B cell (primary cell): ENCODE measurements at regions not wholly inside any gene's neighbourhood (a gene's known extent, or its start where the extent isn't known, plus 50 kb on each side); places are given as distances from the start of the nearest gene placed in this dataset.

Experiments used
- ATAC-seq: fragments of 200-7000 bp; cut with Tn5 transposase; one replicate; pipeline ENCODE4 v1.10.0; 2021; ENCODE audit warnings: low read depth, mild to moderate bottlenecking, moderate number of reproducible peaks, moderate library complexity
- CTCF ChIA-PET: fragments of 350-600 bp; sonication (Branson Sonifier 250); formaldehyde crosslinking; loops from one replicate; lab custom pipeline; 2021; ENCODE audit warnings: antibody characterized with exemption, inconsistent platforms; lab: Charles Lee
- POLR2A ChIA-PET: fragments of 350-600 bp; sonication (Branson Sonifier 250); formaldehyde crosslinking; loops from one replicate; lab custom pipeline; 2021; ENCODE audit warnings: antibody characterized with exemption; lab: Charles Lee
- DNase-seq: peaks from one replicate; pipeline ENCODE4 v3.0.0; 2013
- H2AFZ ChIP-seq: 2 replicates; pipeline ENCODE4 v1.6.1; 2012; ENCODE audit warnings: mild to moderate bottlenecking, low read depth, low read length; ENCODE audit not compliant: insufficient read depth, poor library complexity, severe bottlenecking
- H3K27ac ChIP-seq, 2 donors: 1 replicate in 1 of 2; 2 replicates in 1 of 2; pipeline ENCODE4 v1.5.1; 2012 to 2013; ENCODE audit warnings: low read length in 2 of 2, mild to moderate bottlenecking in 2 of 2, moderate library complexity in 1 of 2
- H3K27me3 ChIP-seq, 4 experiments: fragments of 200-600 bp in 1 of 4; sonication (generic) in 1 of 4; replicated peaks in 1 of 4; 1 replicate in 2 of 4; 2 replicates in 2 of 4; pipeline versions ENCODE4 v1.6.1 to v1.7.0; 2013 to 2016; ENCODE audit warnings: low read length in 3 of 4, mild to moderate bottlenecking in 2 of 4, mixed read lengths in 1 of 4, moderate library complexity in 1 of 4; ENCODE audit not compliant: insufficient read depth in 4 of 4, control insufficient read depth in 3 of 4; ENCODE audit errors: control extremely low read depth in 1 of 4
- H3K36me3 ChIP-seq, 2 experiments: replicated peaks in 1 of 2; 1 replicate in 1 of 2; 2 replicates in 1 of 2; pipeline versions ENCODE4 v1.6.1 to v1.7.1; 2013; ENCODE audit warnings: low read length in 1 of 2; ENCODE audit not compliant: insufficient read depth in 2 of 2, control insufficient read depth in 1 of 2; ENCODE audit errors: control extremely low read depth in 1 of 2, extremely low read depth in 1 of 2
- H3K4me1 ChIP-seq, 2 donors: fragments of 200-600 bp in 1 of 2; sonication (generic) in 1 of 2; 1 replicate in 1 of 2; 2 replicates in 1 of 2; pipeline versions ENCODE4 v1.5.1 to v1.6.1; 2013 to 2017; ENCODE audit warnings: low read length in 2 of 2; ENCODE audit not compliant: control insufficient read depth in 2 of 2, insufficient read depth in 2 of 2
- H3K4me2 ChIP-seq: replicated peaks from 2 replicates; pipeline ENCODE3; 2012; ENCODE audit warnings: mild to moderate bottlenecking, low read depth, low read length; ENCODE audit not compliant: poor library complexity, severe bottlenecking
- H3K4me3 ChIP-seq, 5 experiments: fragments of 200-600 bp in 1 of 5; sonication (generic) in 1 of 5; 1 replicate in 3 of 5; 2 replicates in 2 of 5; pipeline versions ENCODE4 v1.5.1 to v1.7.0; 2011 to 2016; ENCODE audit warnings: low read length in 4 of 5, mild to moderate bottlenecking in 4 of 5, low read depth in 2 of 5, control low read depth in 1 of 5, moderate library complexity in 1 of 5; ENCODE audit not compliant: insufficient read depth in 1 of 5; ENCODE audit errors: control extremely low read depth in 1 of 5, extremely low read depth in 1 of 5
- H3K79me2 ChIP-seq: fragments of 200-600 bp; sonication (generic); one replicate; pipeline ENCODE4 v1.6.0; 2016; ENCODE audit warnings: low read length; ENCODE audit not compliant: control insufficient read depth, insufficient read depth
- H3K9ac ChIP-seq: fragments of 200-600 bp; sonication (generic); 2 replicates; pipeline ENCODE4 v1.6.1; 2017; ENCODE audit warnings: mild to moderate bottlenecking, low read length, moderate library complexity
- H3K9me3 ChIP-seq, 3 donors: one replicate each; pipeline versions ENCODE4 v1.6.1 to v1.7.1; 2013; ENCODE audit warnings: low read length in 2 of 3; ENCODE audit not compliant: control insufficient read depth in 2 of 3, insufficient read depth in 1 of 3; ENCODE audit errors: control extremely low read depth in 1 of 3
- H4K20me1 ChIP-seq: 2 replicates; pipeline ENCODE4 v1.6.0; 2012; ENCODE audit warnings: mild to moderate bottlenecking, low read length; ENCODE audit not compliant: insufficient read depth, control insufficient read depth, poor library complexity, severe bottlenecking
- H3K27ac Mint-ChIP-seq: one replicate; pipeline ENCODE4 v1.8.0; 2021; ENCODE audit warnings: mixed read lengths
- H3K27me3 Mint-ChIP-seq: one replicate; pipeline ENCODE4 v1.8.0; 2021; ENCODE audit warnings: mixed read lengths
- H3K4me1 Mint-ChIP-seq: one replicate; pipeline ENCODE4 v1.8.0; 2021; ENCODE audit warnings: mixed read lengths
- H3K4me3 Mint-ChIP-seq: one replicate; pipeline ENCODE4 v1.8.0; 2021; ENCODE audit warnings: mixed read lengths
- H3K9me3 Mint-ChIP-seq: one replicate; pipeline ENCODE4 v1.8.0; 2022; ENCODE audit warnings: mixed read lengths; ENCODE audit not compliant: insufficient read depth
- EZH2 ChIP-seq: IDR thresholded peaks from 2 replicates; pipeline ENCODE4 v1.6.1; 2012; ENCODE audit warnings: borderline replicate concordance, low read depth, mild to moderate bottlenecking, moderate library complexity, low read length; ENCODE audit not compliant: insufficient read depth, poor library complexity, severe bottlenecking
- WGBS: methylation state at CpG from one replicate; pipeline ENCODE4 v1.1.5; 2013; ENCODE audit warnings: missing lambda C conversion rate; ENCODE audit not compliant: insufficient coverage; 5-methylcytosine and 5-hydroxymethylcytosine counted together
- intact Hi-C: fragments of 100-400 bp; cut with micrococcal nuclease; formaldehyde crosslinking; loops from one replicate; pipeline ENCODE4 v1.10.0; 2022
- TF ChIP-seq, protein P1 (sequence below): fragments of 200-600 bp; IDR thresholded peaks from one replicate; pipeline ENCODE4 v1.8.0; 2022; ENCODE audit warnings: antibody characterized with exemption, mild to moderate bottlenecking

DNA sequence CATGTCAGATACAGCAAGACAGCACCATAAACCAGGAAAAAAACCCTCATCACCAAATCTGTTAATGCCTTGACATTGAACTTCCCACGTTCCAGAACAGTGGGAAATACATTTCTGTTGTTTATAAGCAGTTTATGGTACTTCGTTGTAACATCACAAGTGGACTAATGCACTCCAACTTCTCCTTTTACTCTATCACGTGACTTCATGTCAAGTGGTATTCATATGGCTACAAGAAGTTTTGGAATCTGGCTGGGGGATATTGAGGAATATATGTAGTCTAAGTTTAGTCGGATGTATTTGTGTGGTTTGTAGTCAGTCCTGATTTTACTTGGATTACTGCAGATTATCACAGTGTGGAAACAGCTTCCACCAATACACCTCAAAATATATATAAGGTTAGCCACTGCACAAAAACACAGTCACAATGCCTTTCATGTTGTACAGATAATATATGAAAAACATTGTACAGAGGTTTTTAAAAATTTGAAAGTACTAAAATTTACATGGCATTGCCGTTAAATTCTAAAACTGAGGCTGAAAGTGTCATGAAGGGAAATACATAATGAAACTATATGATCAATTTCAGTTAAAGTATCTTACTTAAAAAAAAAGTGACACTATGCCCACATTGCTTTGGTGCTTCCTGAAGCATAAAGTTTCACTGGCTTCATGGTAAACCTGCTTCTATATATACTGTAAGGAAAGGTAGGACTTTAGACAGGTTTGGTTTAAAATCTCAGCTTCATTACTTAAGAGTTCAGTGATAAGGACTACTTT, 134.1 kb downstream of the CASP12 start:
- Mint-ChIP-seq H3K27ac (no peak overlapping the region), H3K9me3 (peaks cover 11% of the 10 kb centered on the region), H3K4me3 (no peak overlapping the region), H3K27me3 (no peaks in the 10 kb centered on the region), H3K4me1 (peaks cover 14% of the 10 kb centered on the region)
- Histone ChIP-seq H3K79me2 (no peaks in the 10 kb centered on the region), H3K4me3 (no peak overlapping the region), H3K4me2 (no peak overlapping the region), H3K9me3 (peaks cover 0 to 4% (median 0%) of the 10 kb centered on the region in 3 donors), H3K27me3 (no peaks in the 10 kb centered on the region), H3K4me1 (peaks cover 0 to 10% of the 10 kb centered on the region in 2 donors), H3K27ac (no peak overlapping the region), H2AFZ (peak overlapping the region; percentile 5), H3K9ac (no peak overlapping the region), H4K20me1 (no peaks in the 10 kb centered on the region), H3K36me3 (no peaks in the 10 kb centered on the region)
- no peak for DNase-seq
- ATAC-seq, result no peak
- no CpG with 5 or more reads among the region's 5 CpGs for WGBS
- TF ChIP-seq, protein P1, sequence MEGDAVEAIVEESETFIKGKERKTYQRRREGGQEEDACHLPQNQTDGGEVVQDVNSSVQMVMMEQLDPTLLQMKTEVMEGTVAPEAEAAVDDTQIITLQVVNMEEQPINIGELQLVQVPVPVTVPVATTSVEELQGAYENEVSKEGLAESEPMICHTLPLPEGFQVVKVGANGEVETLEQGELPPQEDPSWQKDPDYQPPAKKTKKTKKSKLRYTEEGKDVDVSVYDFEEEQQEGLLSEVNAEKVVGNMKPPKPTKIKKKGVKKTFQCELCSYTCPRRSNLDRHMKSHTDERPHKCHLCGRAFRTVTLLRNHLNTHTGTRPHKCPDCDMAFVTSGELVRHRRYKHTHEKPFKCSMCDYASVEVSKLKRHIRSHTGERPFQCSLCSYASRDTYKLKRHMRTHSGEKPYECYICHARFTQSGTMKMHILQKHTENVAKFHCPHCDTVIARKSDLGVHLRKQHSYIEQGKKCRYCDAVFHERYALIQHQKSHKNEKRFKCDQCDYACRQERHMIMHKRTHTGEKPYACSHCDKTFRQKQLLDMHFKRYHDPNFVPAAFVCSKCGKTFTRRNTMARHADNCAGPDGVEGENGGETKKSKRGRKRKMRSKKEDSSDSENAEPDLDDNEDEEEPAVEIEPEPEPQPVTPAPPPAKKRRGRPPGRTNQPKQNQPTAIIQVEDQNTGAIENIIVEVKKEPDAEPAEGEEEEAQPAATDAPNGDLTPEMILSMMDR, result no peak
- TF ChIP-seq EZH2, result no peak
- CTCF ChIA-PET, result no interaction called here
- POLR2A ChIA-PET, result no interaction called here
- intact Hi-C loops, result no loop called here

DNA sequence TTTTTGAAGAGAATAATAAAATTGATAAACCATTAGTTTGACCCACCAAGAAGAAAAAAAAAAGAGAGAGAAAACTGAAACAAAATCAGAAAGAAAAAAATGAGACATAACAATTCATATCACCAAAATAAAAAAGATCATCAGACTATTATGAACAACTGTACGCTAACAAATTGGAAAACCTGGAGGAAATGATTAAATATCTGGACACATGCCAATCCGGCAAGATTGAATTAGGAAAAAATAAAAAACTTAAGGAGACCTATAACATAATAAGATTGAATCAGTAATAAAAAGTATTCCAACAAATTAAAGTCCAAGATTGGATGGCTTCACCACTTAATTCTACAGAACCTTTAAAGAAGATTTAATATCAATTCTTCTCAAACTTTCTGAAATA, 136.7 kb downstream of the CASP12 start:
- no CpG with 5 or more reads among the region's 2 CpGs for WGBS
- no peak for TF ChIP-seq EZH2
- TF ChIP-seq, protein P1, result no peak
- Histone ChIP-seq H3K36me3 (no peaks in the 10 kb centered on the region), H3K27ac (no peak overlapping the region), H3K4me1 (peaks cover 0 to 10% of the 10 kb centered on the region in 2 donors), H3K4me2 (no peak overlapping the region), H3K9me3 (peaks cover 0 to 9% (median 7%) of the 10 kb centered on the region in 3 donors), H3K4me3 (no peak overlapping the region), H4K20me1 (no peaks in the 10 kb centered on the region), H3K27me3 (no peaks in the 10 kb centered on the region), H3K9ac (no peak overlapping the region), H3K79me2 (no peaks in the 10 kb centered on the region), H2AFZ (no peak overlapping the region)
- POLR2A ChIA-PET, result no interaction called here
- intact Hi-C loops, result no loop called here
- H3K27me3 Mint-ChIP-seq, result no peaks in the 10 kb centered on the region
- CTCF ChIA-PET, result interaction anchor here (0.7 kb wide), 1 partner anchor 628 kb away, joined by 3 read pairs; no protein-coding TSS in a partner anchor
- no peak overlapping the region for H3K4me3 Mint-ChIP-seq
- DNase-seq (no peak), ATAC-seq (no peak)
- peaks cover 12% of the 10 kb centered on the region for H3K9me3 Mint-ChIP-seq
- H3K27ac Mint-ChIP-seq, result no peak overlapping the region
- peaks cover 12% of the 10 kb centered on the region for H3K4me1 Mint-ChIP-seq
